GM18909 (cell line): ENCODE measurements at regions not wholly inside any gene's neighbourhood (a gene's known extent, or its start where the extent isn't known, plus 50 kb on each side); places are given as distances from the start of the nearest gene placed in this dataset.
"Not testable (repeated sequence)": the region's sequence is repeated elsewhere in the genome, so short reads cannot be mapped to it uniquely, and the experiment has no call there.

ENCODE experiments used
- ATAC-seq: cut with Tn5 transposase; IDR thresholded peaks from one replicate; pipeline ENCODE4 v1.9.1; 2021; ENCODE audit warnings: mild to moderate bottlenecking; ENCODE audit not compliant: unreplicated experiment, poor library complexity

GRCh38 chr13:68995972-68996667 is 1111.5 kb upstream of the ATXN8OS start:
- no peak for ATAC-seq

GRCh38 chr13:68993154-68993553 is 1114.5 kb upstream of the ATXN8OS start:
- ATAC-seq = no peak

GRCh38 chr13:68988176-68988575 is 1119.5 kb upstream of the ATXN8OS start:
- ATAC-seq = no peak

GRCh38 chr13:68987585-68987984 is 1120.0 kb upstream of the ATXN8OS start:
- no peak for ATAC-seq

GRCh38 chr13:68984688-68985319 is 1122.8 kb upstream of the ATXN8OS start:
- no peak for ATAC-seq

- ATAC-seq = no peak
Measured at GRCh38 chr13:68982961-68983619, 1124.5 kb upstream of the ATXN8OS start.

- ATAC-seq = no peak
Measured at GRCh38 chr13:68976287-68976686, 1131.3 kb upstream of the ATXN8OS start.

GRCh38 chr13:68970532-68970931 is 1137.1 kb upstream of the ATXN8OS start:
- ATAC-seq = no peak

GRCh38 chr13:68948586-68948985 is 1159.0 kb upstream of the ATXN8OS start:
- no peak for ATAC-seq

- no peak for ATAC-seq
Measured at GRCh38 chr13:68944272-68944671, 1163.4 kb upstream of the ATXN8OS start.

GRCh38 chr13:68940049-68940448 is 1167.6 kb upstream of the ATXN8OS start:
- no peak for ATAC-seq

GRCh38 chr13:68938639-68939038 is 1169.0 kb upstream of the ATXN8OS start:
- ATAC-seq = no peak

GRCh38 chr13:68929075-68929745 is 1178.4 kb upstream of the ATXN8OS start:
- no peak for ATAC-seq

GRCh38 chr13:68927387-68928026 is 1180.1 kb upstream of the ATXN8OS start:
- no peak for ATAC-seq

- no peak for ATAC-seq
Measured at GRCh38 chr13:68923995-68924394, 1183.6 kb upstream of the ATXN8OS start.

GRCh38 chr13:68908879-68909278 is 1198.7 kb upstream of the ATXN8OS start:
- ATAC-seq = no peak

- no peak for ATAC-seq
Measured at GRCh38 chr13:68905186-68905585, 1202.4 kb upstream of the ATXN8OS start.

- ATAC-seq = no peak
Measured at GRCh38 chr13:68897331-68897928, 1210.2 kb upstream of the ATXN8OS start.

- ATAC-seq = no peak
Measured at GRCh38 chr13:68895696-68896095, 1211.9 kb upstream of the ATXN8OS start.

- not testable (repeated sequence) for ATAC-seq
Measured at GRCh38 chr13:68893721-68894120, 1213.9 kb upstream of the ATXN8OS start.
